GM21526 (cell line): ENCODE measurements at regions not wholly inside any gene's neighbourhood (a gene's known extent, or its start where the extent isn't known, plus 50 kb on each side); places are given as distances from the start of the nearest gene placed in this dataset.
"Not testable (repeated sequence)": the region's sequence is repeated elsewhere in the genome, so short reads cannot be mapped to it uniquely, and the experiment has no call there.

ENCODE experiments used
- ATAC-seq: cut with Tn5 transposase; IDR thresholded peaks from one replicate; pipeline ENCODE4 v1.9.1; 2021; ENCODE audit warnings: moderate library complexity; ENCODE audit not compliant: unreplicated experiment, low FRiP score

DNA sequence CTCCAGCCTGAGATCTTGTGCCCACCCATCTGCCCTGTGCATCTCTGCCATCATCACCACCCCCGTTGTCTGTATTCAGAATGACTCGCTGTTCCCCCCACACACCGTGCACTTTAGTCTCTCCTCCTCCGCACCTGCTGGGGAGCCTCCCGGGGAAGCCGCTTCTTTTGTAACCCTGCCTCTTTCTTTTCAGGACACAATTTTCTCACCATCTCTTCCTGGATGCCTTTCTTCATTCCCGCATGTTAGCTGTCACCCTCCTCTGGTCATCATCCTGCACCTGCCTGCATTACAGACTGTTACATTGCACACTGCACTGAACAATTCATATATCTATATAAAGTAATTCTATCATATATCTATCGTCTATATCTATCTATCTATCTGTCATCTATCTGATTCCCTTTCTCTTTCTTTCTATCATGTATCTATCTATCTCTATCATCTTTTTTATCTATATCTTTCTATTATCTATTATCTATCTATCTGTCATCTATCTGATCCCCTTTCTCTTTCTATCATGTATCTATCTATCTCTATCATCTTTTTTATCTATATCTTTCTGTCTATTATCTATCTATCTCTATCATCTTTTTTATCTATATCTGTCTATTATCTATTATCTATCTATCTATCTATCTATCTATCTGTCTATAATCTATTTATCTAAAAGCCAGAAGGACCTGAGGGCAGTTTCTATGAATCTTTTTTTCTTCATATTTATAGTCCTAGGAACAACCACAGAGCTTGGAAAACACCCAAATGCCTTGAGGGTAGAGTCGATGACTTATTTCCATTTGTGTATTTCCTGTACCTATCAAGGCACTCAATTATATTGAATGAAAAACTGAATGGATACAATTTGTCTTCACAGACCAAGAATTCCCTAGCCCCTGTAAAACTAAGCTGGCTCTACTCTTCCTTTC lies 642.5 kb downstream of the ACTR3B start:
- no peak for ATAC-seq

DNA sequence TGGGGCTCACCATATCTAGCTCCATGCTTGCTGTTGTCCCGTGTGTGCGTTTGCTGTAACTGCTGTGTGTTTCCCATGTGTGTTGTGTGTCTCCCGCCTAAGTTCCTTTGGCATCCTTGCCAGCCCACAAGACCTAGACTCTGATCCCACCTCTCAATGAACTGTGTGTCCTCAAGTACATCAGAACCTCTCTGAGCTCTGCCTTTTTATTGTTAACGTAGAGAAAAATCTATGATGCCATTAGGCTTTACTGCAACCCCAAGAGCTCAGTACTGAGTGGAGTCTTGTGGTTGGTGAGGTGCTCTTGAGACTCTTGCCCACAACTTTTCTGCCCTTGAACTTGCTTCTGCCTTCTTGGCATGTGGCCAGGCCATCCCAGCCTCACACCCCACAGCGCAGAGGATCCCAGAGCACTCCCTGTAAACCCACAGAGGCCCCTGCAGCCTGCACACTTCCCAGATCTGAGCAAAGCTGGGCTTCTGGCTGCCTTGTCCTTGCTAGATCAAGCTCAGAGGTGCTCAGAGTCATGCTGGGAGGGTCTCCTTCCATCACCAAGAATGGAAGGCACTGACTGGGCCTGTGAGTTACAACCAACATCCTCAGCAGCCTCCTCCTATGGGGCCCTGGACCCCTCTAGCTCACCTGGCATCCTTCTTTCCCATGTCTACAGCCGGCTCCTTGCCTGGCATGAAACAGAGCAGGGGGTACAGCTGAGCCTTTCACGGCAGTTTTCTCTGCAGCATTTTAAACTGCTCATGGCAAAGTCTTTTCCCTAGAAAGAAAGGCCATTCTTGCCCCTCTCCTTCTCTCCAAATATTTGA lies 643.4 kb downstream of the ACTR3B start:
- ATAC-seq: no peak

DNA sequence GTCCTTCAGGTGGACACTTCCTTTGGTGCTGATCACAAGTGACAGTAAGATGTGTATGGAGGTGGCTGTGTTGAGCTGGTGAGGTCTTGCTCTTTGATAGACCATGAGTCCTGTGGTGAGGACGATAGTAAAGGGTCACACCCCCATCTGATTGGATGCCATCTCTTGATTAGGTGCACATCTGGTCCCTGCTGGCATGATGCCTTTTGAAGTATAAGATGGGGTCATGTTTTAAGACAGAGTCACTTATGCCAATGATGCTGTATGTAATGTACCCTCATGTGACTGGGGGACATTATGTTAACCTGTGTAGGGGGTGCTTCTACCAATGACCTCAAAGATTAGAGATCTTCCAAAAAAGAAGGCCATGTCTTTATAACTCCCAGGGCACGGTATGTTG lies 644.6 kb downstream of the ACTR3B start:
- ATAC-seq: no peak

DNA sequence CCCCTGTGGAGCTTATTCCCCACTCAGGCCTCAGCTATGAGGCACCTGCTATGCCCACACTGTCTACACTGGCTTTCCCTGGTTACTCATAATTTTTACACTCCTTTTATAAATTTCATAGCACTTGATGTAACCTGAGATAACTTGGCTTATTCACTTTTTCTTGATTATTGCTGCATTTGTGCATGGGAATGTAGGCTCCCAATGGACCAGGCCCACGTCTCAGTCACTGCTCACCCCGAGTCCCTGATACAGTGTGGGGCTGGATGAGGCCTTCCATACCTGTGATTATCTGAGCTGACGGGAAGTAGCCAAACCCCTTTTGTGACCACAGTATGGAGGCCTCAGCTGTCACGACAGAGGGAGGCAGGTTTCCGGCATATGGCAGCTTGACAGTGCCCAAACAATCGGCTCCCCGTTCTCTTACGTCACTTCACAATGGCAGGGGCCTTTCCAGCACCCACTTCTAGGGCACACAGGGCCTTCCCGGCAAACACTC lies 645.3 kb downstream of the ACTR3B start:
- ATAC-seq: no peak

DNA sequence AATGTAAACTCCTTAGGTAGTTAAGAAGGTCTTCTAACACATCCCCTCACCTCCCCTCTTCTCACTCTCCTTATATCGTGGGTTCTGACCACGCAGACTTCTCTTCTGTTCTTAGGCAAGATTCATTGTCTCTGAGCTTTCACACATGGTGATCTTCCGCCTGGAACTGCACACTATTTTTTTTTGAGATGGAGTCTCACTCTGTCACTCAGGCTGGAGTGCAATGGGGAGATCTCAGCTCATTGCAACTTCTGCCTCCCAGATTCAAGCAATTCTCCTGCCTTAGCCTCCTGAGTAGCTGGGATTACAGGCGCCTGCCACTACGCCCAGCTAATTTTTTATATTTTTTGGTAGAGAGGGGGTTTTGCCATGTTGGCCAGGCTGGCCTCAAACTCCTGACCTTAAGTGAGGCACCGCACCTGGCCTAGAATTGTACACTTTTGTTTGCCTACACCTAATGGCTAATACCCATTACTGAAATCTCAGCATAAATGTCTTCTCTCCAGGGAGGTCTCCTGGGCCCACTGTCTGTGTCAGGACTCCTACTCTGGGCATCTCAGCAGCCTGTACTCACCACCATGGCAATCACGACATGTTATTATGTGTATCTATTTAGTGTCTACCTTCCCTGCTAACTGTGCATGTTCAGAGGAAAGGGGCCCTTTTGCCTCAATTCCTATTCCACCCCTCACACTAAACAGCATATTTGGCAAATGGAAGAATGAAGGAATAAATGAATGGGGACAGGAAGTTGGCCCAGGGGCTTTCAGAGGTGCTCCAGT lies 646.3 kb upstream of the DPP6 start:
- ATAC-seq: no peak

DNA sequence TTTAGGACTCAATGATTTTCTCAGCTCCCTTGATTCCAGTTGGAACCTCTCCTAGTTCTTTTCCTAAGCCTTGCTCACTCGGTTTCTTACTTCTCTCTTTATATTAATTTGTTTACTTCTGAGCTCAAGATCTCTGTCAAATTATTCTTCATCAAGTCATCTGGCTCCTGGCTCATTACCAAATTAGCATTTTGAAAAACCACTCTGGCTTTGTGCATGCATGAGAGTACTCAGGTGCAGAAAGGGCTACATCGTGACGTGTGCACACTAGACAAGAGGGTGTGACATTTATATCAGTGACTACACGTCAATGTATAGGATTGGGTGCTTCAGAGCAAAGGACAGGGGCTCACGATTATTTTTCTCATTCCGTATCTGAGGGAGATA lies 645.7 kb upstream of the DPP6 start:
- ATAC-seq: no peak

DNA sequence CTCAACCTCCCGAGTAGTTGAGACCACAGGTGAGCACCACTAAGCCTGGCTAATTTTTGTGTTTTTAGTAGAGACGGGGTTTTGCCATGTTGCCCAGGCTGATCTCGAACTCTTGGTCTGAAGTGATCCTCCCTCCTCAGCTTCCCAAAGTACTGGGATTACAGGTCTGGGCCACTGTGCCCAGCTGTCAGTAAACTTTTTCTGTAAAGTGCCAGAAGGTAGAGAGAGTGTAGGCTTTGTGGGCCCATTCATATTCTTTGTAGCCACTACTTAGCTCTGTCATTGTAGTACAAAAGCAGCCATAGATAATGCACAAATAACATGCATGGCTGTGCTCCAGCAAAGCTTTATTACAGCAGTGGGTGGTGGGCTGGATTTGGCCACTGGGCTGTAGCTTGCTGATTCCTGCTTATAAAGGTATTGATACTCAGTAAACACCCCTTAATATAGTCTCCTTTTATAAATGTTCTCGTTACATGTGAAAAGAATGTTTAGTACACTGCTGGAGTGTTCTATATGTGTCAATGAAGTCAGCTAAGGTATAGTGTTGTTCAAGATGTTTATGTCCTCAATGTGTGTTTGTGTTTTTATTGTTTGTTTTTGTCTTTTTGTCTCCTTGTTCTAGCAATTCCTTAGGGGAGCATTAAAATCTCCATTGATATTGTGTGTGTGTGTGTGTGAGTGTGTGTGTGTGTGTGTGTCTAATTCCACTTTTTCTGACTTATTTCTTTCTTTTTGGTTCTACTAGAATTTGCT lies 644.7 kb upstream of the DPP6 start:
- ATAC-seq: no peak

DNA sequence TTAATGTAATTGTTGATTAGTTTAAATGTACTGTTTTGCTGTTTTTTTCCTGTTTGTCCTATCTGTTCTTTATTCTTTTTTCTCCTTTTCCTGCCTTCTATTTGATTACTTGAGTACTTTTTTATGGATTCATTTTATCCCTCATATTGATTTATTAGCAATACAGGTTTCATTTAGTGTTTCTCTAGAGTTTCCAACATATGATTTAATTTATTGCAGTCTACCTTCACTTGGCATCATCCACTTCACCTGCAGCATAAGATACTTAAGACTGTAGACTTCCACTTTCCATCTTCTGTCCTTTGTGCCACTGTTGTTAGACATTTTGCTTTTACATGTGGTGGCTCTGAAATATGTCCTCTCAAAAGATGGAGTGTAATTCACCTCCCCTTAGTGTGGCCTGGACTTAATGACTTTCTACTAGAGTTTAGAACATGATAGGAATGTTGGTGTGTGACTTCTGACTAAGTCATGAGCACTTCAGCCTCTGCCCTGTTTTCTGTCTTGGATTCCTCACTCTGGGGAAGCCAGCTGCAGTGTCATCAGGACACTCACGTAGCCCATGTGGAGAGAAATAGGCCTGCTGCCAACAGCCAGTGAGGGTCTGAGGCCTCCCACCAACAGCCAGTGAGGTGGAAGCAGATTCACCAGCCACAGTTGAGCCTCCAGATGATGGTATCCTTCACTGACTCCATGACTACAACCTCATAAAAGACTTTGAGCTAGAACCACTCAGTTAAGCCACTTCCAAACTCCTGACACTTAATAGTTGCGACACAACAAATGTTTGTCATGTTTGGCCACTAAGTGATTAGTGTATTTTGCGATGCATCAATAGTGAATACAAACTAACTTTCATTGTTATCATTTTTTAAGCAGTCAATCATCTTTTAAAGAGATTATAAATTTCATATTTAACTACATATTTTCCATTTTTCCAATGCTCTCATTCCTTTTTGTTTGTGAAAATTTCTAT lies 643.5 kb upstream of the DPP6 start:
- ATAC-seq: no peak

DNA sequence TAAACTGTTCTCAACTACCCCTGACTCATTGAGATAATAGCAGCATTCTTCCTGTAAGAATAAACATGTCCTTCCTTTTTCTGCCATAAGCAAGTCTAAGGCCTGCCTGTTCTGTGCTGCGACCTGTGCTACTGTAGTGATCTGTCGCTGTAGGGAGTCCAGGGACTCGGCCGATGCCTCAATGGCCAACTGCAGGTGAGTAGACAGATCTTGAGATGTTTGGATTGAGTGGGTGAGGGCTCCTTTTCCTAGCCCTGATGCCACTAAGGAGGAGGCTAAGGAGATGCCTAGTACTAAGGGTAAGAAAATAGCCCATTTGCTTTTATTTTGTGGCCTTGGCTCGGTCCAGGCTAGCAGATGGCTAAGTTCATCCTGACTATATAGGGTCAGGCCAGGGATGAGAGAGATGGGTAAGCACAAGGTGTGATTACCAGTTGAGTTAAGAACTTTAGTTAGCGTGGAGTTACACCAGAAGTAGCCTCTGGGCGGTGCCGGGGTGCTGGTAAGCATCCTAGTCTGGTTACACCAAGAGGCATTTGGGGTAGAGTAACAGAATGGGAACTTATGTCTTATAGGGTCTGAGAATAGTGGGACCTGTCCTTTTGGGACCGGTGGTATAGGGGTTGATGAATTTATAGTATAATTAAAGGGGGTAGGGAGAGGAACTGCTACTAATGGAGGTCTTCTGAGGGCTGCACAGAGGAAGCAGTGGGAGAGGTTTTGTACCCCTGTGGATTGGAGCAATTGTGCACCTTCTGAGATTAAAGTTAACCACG lies 642.4 kb upstream of the DPP6 start:
- not testable (repeated sequence) for ATAC-seq

DNA sequence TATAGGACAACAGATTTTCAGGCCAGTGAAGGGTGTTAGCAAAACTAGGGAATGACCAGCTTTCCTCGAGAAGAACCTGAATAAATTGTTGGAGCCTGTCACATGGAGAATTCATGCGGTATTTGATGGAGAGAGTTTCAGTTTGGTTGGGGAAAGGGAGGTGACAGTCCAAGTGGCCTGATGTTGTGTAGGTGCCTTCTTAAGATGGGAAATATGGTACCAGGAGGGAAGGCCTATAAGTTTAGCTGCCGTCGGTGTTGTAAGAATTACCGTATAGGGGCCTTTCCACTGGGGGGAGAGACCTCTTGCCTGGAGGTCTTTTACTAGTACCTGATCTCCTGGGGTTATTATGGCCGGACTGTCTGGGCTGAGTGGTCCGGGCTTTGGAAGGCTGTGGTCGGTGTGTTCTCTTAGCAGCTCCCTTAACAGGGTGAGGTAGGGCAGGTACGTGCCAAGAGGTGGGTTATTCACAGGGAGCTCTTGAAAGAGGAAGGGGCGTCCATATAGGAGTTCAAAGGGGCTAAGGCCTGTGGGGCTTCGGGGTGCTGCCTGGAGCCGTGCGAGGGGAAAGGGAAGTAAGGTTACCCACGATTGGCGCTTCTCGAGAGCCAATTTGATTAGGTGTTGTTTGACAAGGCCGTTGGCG lies 641.1 kb upstream of the DPP6 start:
- not testable (repeated sequence) for ATAC-seq

DNA sequence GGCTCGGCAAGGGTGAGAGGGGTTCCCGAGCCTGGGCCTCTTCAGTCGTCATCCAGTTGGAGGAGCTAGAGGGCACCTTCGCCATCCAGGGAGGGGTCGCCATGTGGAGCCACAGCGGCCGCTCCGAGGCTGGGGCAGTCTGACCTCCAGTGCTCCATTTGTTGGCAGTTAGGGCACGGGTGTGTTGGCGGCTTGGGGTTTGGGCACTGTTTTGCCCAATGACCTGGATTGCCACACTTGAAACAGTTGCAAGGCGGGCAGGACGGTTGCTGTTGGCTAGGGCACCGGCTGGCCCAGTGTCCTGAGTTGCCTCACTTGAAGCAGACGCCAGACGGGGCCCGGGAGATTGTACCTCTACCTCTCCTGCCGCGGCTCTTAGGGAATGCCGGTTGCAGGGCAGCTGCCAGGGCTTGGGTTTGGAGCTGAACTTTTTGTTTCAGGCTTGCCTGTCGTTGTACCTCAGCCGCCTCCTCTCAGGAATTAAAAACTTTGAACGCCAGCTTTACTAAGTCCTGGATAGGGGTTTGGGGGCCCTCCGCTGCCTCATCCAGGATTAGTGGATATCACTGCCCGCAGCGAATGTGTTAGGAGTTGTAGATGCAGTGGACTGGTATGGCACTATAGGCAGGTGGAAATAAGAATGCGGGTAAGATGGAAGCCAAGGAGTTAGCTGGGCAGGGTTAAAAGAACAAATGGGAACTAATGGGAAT lies 639.9 kb upstream of the DPP6 start:
- not testable (repeated sequence) for ATAC-seq

DNA sequence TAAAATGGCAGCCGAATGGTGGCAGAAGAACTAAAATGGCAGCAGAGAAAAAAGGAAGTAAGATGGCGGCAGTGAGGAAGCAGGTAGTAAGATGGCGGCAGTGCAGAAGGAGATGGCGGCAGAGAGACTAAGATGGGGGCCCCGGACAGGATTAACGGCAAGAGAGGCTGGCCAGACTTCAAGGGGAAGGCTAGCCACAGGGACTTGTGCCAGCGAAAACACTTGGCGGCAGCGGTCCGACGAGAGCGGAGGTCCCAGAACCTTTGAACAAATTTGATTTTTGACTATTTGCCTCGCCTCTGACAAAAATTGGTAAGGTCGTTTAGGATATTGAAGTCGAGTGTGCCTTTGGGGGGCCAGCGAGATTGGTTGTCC lies 639.4 kb upstream of the DPP6 start:
- not testable (repeated sequence) for ATAC-seq

DNA sequence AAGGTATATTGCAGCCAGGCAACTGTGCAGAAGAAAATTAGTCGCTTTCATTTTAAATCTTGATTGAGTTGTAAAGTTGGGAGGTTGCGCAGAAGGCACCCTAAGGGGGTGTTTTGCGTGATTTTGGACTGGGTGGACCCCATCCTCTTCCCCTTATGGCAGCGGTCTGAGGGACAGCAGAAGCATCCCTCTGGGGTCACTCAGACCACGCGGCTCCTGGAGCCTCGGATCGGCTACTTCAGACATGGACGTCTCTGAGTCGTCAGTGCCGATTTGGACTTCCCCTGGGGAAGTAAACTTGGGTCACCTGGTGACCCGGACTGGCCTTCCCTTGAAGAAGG lies 639.0 kb upstream of the DPP6 start:
- ATAC-seq: no peak

DNA sequence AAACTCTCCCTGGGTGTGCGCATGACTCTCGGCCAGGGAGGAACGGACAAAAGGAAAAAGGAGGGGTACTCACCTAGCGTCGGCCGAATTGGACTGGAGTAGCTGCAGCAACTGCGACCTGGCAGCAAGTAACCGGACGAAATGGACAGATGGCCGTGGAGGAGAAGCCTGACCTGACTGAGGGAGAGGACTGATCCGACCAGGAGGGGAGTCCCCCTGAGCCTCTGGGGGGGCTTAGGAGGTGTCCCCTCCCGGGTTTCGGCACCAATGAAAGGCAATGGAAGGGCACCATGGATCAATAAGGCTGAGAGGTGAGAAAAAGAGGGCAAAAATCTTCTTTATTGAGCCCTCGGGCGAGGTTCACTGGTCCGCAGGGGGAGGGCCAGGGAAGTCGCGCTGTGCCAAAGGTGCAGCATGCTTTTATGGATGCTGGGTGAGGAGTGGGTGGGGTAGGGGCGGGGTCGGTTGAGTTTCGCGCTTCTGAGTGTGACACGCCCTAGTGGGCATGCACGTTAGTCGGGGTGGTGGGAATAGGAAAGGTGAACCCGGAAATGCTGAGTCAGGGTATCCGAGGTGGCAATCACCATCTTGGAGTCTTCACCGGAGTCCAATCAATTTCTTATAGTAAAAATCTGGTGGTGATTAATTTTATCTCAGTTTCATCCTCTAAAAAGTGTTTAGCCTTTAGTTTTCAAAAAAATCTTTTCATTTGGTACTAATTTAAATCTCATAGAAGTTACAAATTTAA lies 638.5 kb upstream of the DPP6 start:
- no peak for ATAC-seq

DNA sequence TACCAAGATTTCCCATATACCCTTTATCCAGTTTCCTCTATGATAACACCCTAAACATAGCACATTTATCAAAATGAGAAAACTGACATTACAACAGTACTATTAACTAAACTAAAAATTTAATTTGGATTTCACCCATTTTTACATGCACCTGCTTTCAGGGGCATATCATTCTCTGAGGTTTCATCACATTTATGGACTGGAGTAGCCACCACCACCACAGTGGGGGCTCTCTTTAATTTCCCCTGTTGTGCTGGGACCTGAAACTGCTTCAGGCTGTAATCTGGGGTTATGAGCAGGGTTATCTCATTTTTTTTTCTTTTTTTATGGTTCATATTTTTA lies 637.9 kb upstream of the DPP6 start:
- no peak for ATAC-seq

DNA sequence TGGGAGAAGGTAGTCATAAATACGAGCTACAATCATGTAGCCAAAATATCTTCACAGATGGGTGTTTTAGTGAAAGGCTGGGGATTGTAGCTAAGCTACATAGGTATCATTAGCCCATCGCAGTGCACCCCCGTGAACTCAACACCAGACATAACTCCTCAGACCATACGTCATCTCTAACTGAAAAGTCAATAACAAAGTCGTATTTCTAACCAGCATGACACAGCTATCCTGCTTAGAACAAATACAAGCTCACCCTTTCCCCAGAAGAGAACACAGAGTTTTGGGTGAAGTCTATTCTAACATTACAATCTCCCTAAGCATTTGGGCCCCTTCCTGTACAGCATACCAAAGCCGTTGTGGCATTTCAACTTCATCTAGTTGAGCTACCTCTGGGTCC lies 636.6 kb upstream of the DPP6 start:
- ATAC-seq: no peak
